ENCODE measurements at regions not wholly inside any gene's neighbourhood (a gene's known extent, or its start where the extent isn't known, plus 50 kb on each side); places are given as distances from the start of the nearest gene placed in this dataset.

GRCh38 chr12:28938056-28938455, 211.0 kb upstream of the FAR2 start:
- Mint-ChIP-seq H3K27me3 (ENCODE audit: low read depth) (no peaks in the 10 kb centered on the region), H3K36me3 (ENCODE audit: insufficient read depth in 1 of 3, low read depth in 3 of 3) (no peaks in the 10 kb centered on the region), H3K27ac (no peak overlapping the region), H3K4me1 (peaks cover 3 to 16% of the 10 kb centered on the region in 2 experiments; a peak in 3 of 4 replicates), H3K9me3 (peaks cover 0 to 2% of the 10 kb centered on the region in 2 experiments; a peak in 1 of 5 replicates), H3K4me3 (no peak overlapping the region)
- Histone ChIP-seq H4K91ac (ENCODE audit: insufficient read length, low read depth, low read length) (no peak overlapping the region), H4K20me1 (ENCODE audit: control insufficient read depth, insufficient read depth, insufficient read length) (no peaks in the 10 kb centered on the region), H3K56ac (ENCODE audit: insufficient read length, low read depth, low read length) (no peak overlapping the region), H3T11ph (ENCODE audit: low read length) (no peak overlapping the region), H4K5ac (ENCODE audit: insufficient read length, low read depth, low read length) (no peak overlapping the region), H3K9ac (ENCODE audit: extremely low read depth, insufficient read length, low read length) (no peak overlapping the region), H3K27ac (ENCODE audit: insufficient read length, low read depth, low read length) (no peak overlapping the region), H3K23ac (ENCODE audit: insufficient read length, low read depth, low read length) (no peak overlapping the region), H3K14ac (ENCODE audit: insufficient read depth, low read length) (no peak overlapping the region), H2AK5ac (ENCODE audit: insufficient read length, low read length) (no peak overlapping the region), H2BK12ac (ENCODE audit: insufficient read length, low read depth, low read length) (no peak overlapping the region), H3K27me3 (ENCODE audit: insufficient read depth, low read length) (no peaks in the 10 kb centered on the region), H2BK5ac (ENCODE audit: insufficient read length, low read length) (no peak overlapping the region), H3K23me2 (ENCODE audit: insufficient read length, low read depth, low read length, poor library complexity, severe bottlenecking) (no peaks in the 10 kb centered on the region), H3K79me2 (ENCODE audit: insufficient read depth, low read length) (no peaks in the 10 kb centered on the region), H2AFZ (ENCODE audit: low read length) (no peak overlapping the region), H3K18ac (ENCODE audit: insufficient read length, low read depth, low read length) (no peak overlapping the region), H3K79me1 (ENCODE audit: insufficient read depth, low read depth, low read length, poor library complexity, severe bottlenecking) (no peaks in the 10 kb centered on the region), H3K9me3 (ENCODE audit: control insufficient read depth, low read depth, low read length) (no peaks in the 10 kb centered on the region), H3K4me1 (ENCODE audit: insufficient read depth, low read length) (no peaks in the 10 kb centered on the region), H2BK120ac (ENCODE audit: low read depth, low read length, poor library complexity, severe bottlenecking) (no peak overlapping the region), H2BK20ac (ENCODE audit: low read depth, low read length, poor library complexity, severe bottlenecking) (no peak overlapping the region), H3K4me2 (ENCODE audit: insufficient read depth, insufficient read length, low read length) (no peak overlapping the region), H4K8ac (replicated peaks; ENCODE audit: insufficient read length, low read depth, low read length) (no peak overlapping the region), H2BK15ac (ENCODE audit: low read depth, low read length) (no peak overlapping the region), H3K4ac (ENCODE audit: low read depth, low read length) (no peak overlapping the region)
- DNase-seq, result no peak
- WGBS (ENCODE audit: extremely low coverage, insufficient read length, low lambda C conversion rate), result no CpG with 5 or more reads among the region's 5 CpGs
- TF ChIP-seq CTCF (conservative IDR thresholded peaks at IDR 0.05), result no peak

Measured in H9 (cell line).